Keratinocyte (primary cell): ENCODE measurements at regions not wholly inside any gene's neighbourhood (a gene's known extent, or its start where the extent isn't known, plus 50 kb on each side); places are given as distances from the start of the nearest gene placed in this dataset.

Experiments
- CTCF ChIP-seq, 3 experiments: IDR thresholded peaks in 1 of 3; conservative IDR thresholded peaks in 1 of 3; optimal IDR thresholded peaks in 1 of 3; 2 replicates in 2 of 3; 3 replicates in 1 of 3; pipeline versions ENCODE3 to v1.5.1; 2011; ENCODE audit warnings: low read length in 3 of 3, mild to moderate bottlenecking in 3 of 3, moderate library complexity in 2 of 3, control low read depth in 1 of 3, inconsistent platforms in 1 of 3; ENCODE audit not compliant: insufficient read depth in 2 of 3; ENCODE audit errors: extremely low read depth in 1 of 3
- EZH2 ChIP-seq: IDR thresholded peaks from one replicate; pipeline ENCODE4 v1.6.1; 2012; ENCODE audit warnings: inconsistent platforms, mild to moderate bottlenecking, low read length, moderate library complexity

- no peak for TF ChIP-seq CTCF (optimal IDR thresholded peaks at IDR 0.05 in 1 of 3, IDR thresholded peaks at IDR 0.05 in 1 of 3, conservative IDR thresholded peaks at IDR 0.05 in 1 of 3; ENCODE audit: extremely low read depth in 1 of 3, insufficient read depth in 2 of 3, low read length in 3 of 3)
- TF ChIP-seq EZH2 = no peak
These were observed 582.8 kb downstream of the ADCYAP1 start for GRCh38 chr18:1487457-1487856.
